K562 (cell line): ENCODE measurements at regions not wholly inside any gene's neighbourhood (a gene's known extent, or its start where the extent isn't known, plus 50 kb on each side); places are given as distances from the start of the nearest gene placed in this dataset.

Source experiments
- ATAC-seq: fragments of 200-7000 bp; cut with Tn5 transposase; 3 replicates; pipeline ENCODE4 v1.9.1; 2020; ENCODE audit warnings: moderate library complexity
- BruUV-seq: library from RNA; stranded (reverse); fragments of 400-500 nt; replicated peaks from 2 replicates; lab custom pipeline; 2021; lab: Mats Ljungman, UMichigan
- CTCF ChIA-PET: fragments of 300-600 bp; formaldehyde crosslinking; extraction: SDS; loops from one replicate; lab custom pipeline; 2021; ENCODE audit warnings: low intra/inter-chr PET ratio; lab: Yijun Ruan, JAX
- POLR2A ChIA-PET: fragments of 300-600, 350-650 bp; sonication (Branson Sonifier 250); formaldehyde crosslinking; extraction: SDS; loops from one replicate; lab custom pipeline; 2021; ENCODE audit warnings: antibody characterized with exemption, inconsistent platforms; lab: Yijun Ruan, JAX
- DNase-seq, 4 experiments: peaks; one replicate each; pipeline versions ENCODE4 v3.0.0 to v3.0.0-alpha.2; 2011 to 2018; ENCODE audit warnings: low spot score in 3 of 4, mixed read lengths in 3 of 4; ENCODE audit errors: extremely low read depth in 1 of 4
- FAIRE-seq: peaks from 2 replicates; lab custom pipeline; 2011; peaks lifted over from hg19 to GRCh38; lab: Jason Lieb, UNC
- H2AFZ ChIP-seq: 2 replicates; pipeline ENCODE4 v1.6.0; 2011; ENCODE audit warnings: low read depth, low read length, control low read depth, inconsistent platforms
- H3K27ac ChIP-seq: fragments of 200-600 bp; 3 replicates; pipeline ENCODE4 v1.8.0; 2011; ENCODE audit warnings: low read depth, mild to moderate bottlenecking, control low read depth, inconsistent platforms, low read length, moderate library complexity, mixed read lengths; ENCODE audit errors: extremely low read depth
- H3K27me3 ChIP-seq, 2 experiments: fragments of 300-600 bp in 1 of 2; 2 replicates in 1 of 2; 3 replicates in 1 of 2; pipeline versions ENCODE4 v1.6.0 to v1.8.0; 2011; ENCODE audit warnings: inconsistent platforms in 2 of 2, low read length in 2 of 2, mild to moderate bottlenecking in 1 of 2, mixed read lengths in 1 of 2, moderate library complexity in 1 of 2; ENCODE audit not compliant: control insufficient read depth in 2 of 2, insufficient read depth in 2 of 2
- H3K36me3 ChIP-seq: fragments of 300-600 bp; 3 replicates; pipeline ENCODE4 v1.8.0; 2011; ENCODE audit warnings: mild to moderate bottlenecking, low read length, inconsistent platforms; ENCODE audit not compliant: control insufficient read depth, insufficient read depth
- H3K4me1 ChIP-seq, 2 experiments: fragments of 200-600 bp in 1 of 2; replicated peaks in 1 of 2; 2 replicates in 1 of 2; 3 replicates in 1 of 2; pipeline versions ENCODE4 v1.5.1 to v1.8.0; 2011; ENCODE audit warnings: inconsistent platforms in 2 of 2, low read length in 2 of 2, mild to moderate bottlenecking in 1 of 2, mixed read lengths in 1 of 2, moderate library complexity in 1 of 2; ENCODE audit not compliant: control insufficient read depth in 2 of 2, insufficient read depth in 2 of 2
- H3K4me2 ChIP-seq: 2 replicates; pipeline ENCODE4 v1.6.1; 2011; ENCODE audit warnings: low read length, control low read depth, inconsistent platforms, mixed read lengths; ENCODE audit not compliant: insufficient read depth
- H3K4me3 ChIP-seq: fragments of 200-600 bp; sonication (generic), shearing (Covaris generic); 2 replicates; pipeline ENCODE4 v1.5.1; 2016; ENCODE audit warnings: control low read depth, inconsistent platforms
- H3K79me2 ChIP-seq: fragments of 200-600 bp; 3 replicates; pipeline ENCODE4 v1.8.0; 2011; ENCODE audit warnings: low read length, inconsistent platforms; ENCODE audit not compliant: control insufficient read depth, insufficient read depth
- H3K9ac ChIP-seq, 2 experiments: 2 replicates each; pipeline versions ENCODE4 v1.6.0 to v1.6.1; 2011; ENCODE audit warnings: low read depth in 2 of 2, low read length in 2 of 2, control low read depth in 1 of 2, inconsistent platforms in 1 of 2, mild to moderate bottlenecking in 1 of 2, mixed read lengths in 1 of 2; ENCODE audit not compliant: insufficient read depth in 1 of 2
- H3K9me1 ChIP-seq: one replicate; pipeline ENCODE4 v1.6.0; 2011; ENCODE audit warnings: inconsistent platforms, mild to moderate bottlenecking, low read length, moderate library complexity; ENCODE audit not compliant: control insufficient read depth, insufficient read depth
- H3K9me3 ChIP-seq: replicated peaks from 2 replicates; pipeline ENCODE4 v1.5.1; 2011; ENCODE audit warnings: low read depth, low read length, inconsistent platforms; ENCODE audit not compliant: control insufficient read depth, insufficient read depth
- H4K20me1 ChIP-seq: replicated peaks from 2 replicates; pipeline ENCODE4 v1.6.1; 2011; ENCODE audit warnings: low read length, inconsistent platforms, mixed read lengths; ENCODE audit not compliant: control insufficient read depth, insufficient read depth
- HDAC3 ChIP-seq: fragments of 450-650 bp; IDR thresholded peaks from 2 replicates; pipeline ENCODE4 v1.6.1; 2018; ENCODE audit warnings: borderline replicate concordance, mild to moderate bottlenecking, moderate library complexity; ENCODE audit not compliant: partially characterized antibody
- KLF10 ChIP-seq: fragments of 250-450 bp; sonication (Bioruptor Pico); IDR thresholded peaks from 2 replicates; pipeline ENCODE4 v1.6.1; 2021; ENCODE audit warnings: matching md5 sums
- MTA2 ChIP-seq: fragments of 450-650 bp; IDR thresholded peaks from 2 replicates; pipeline ENCODE4 v1.6.1; 2016; ENCODE audit warnings: low read depth
- NELFE ChIP-seq: IDR thresholded peaks from 2 replicates; pipeline ENCODE4 v1.6.1; 2011; ENCODE audit warnings: mild to moderate bottlenecking; ENCODE audit not compliant: insufficient read depth, insufficient read length
- RCOR1 ChIP-seq, 2 experiments: IDR thresholded peaks; 2 replicates each; pipeline ENCODE4 v1.6.1; 2012; ENCODE audit warnings: low read depth in 2 of 2, low read length in 2 of 2, borderline replicate concordance in 1 of 2, improper control_type of control experiment in 1 of 2
- SMAD1 ChIP-seq: fragments of 150-350 bp; IDR thresholded peaks from 2 replicates; pipeline ENCODE4 v1.6.1; 2014; ENCODE audit warnings: low read length, low read depth; ENCODE audit not compliant: partially characterized antibody
- TAL1 ChIP-seq: fragments of 450-650 bp; IDR thresholded peaks from 2 replicates; pipeline ENCODE4 v1.6.1; 2016; ENCODE audit warnings: mild to moderate bottlenecking
- TCF3 ChIP-seq: sonication (generic); formaldehyde crosslinking; IDR thresholded peaks from 2 replicates; pipeline ENCODE4 v1.4.0; 2020; ENCODE audit warnings: mild to moderate bottlenecking, missing genetic modification reagents
- WGBS: fragments of 100-300 bp; shearing (Covaris generic); methylation state at CpG from one replicate; pipeline ENCODE4 v1.1.6; 2016; ENCODE audit warnings: low coverage, mixed read lengths; ENCODE audit not compliant: insufficient coverage; ENCODE audit errors: missing lambda C conversion rate; 5-methylcytosine and 5-hydroxymethylcytosine counted together
- in situ Hi-C: fragments of 300-500 bp; cut with MboI; formaldehyde crosslinking; loops from 4 replicates; pipeline ENCODE4 v1.15.0; 2018; ENCODE audit warnings: inconsistent platforms, mixed read lengths
- intact Hi-C: fragments of 100-400 bp; cut with micrococcal nuclease; formaldehyde crosslinking; loops from 2 replicates; pipeline ENCODE4 v1.14.2; 2022

- H3K36me3 ChIP-seq: no peaks in the 10 kb centered on the region
- H4K20me1 ChIP-seq: peaks cover 4% of the 10 kb centered on the region; the same call in 1 of the 2 replicates
- FAIRE-seq: no peak
- WGBS: 0% methylated on average over 10 of the region's 10 CpGs
- no peaks in the 10 kb centered on the region for H3K9me3 ChIP-seq
- no peak for TF ChIP-seq TCF3 (CRISPR knock-in tag)
- TF ChIP-seq SMAD1: no peak
- no peak for TF ChIP-seq KLF10 (CRISPR knock-in tag)
- TF ChIP-seq, all 486 proteins: peak for 0
- ATAC-seq: no peak
- Histone ChIP-seq H3K4me1 (peaks cover 0 to 5% of the 10 kb centered on the region in 2 experiments; a peak in 2 of 5 replicates), H3K27ac (no peak overlapping the region), H2AFZ (no peak overlapping the region), H3K27me3 (peaks cover 15 to 67% of the 10 kb centered on the region in 2 experiments; a peak in 4 of 5 replicates), H3K4me2 (no peak overlapping the region), H3K9me1 (no peaks in the 10 kb centered on the region), H3K4me3 (no peak overlapping the region), H3K79me2 (no peaks in the 10 kb centered on the region), H3K9ac (no peak overlapping the region)
- intact Hi-C loops: no loop called here
- ChIA-PET POLR2A (interaction anchor here (0.6 kb wide), 2 partner anchors 210 to 409 kb away, joined by 3 read pairs; no protein-coding TSS in a partner anchor), CTCF (no interaction called here)
- BruUV-seq: no TSS peak
- in situ Hi-C loops: no loop called here
- no peak for DNase-seq
Observed at GRCh38 chr6:170132561-170132991, 158.3 kb downstream of the DLL1 start.

- Histone ChIP-seq H3K27ac (no peak overlapping the region), H3K9ac (no peak overlapping the region), H3K36me3 (no peaks in the 10 kb centered on the region), H3K4me3 (no peak overlapping the region), H3K27me3 (peaks cover 11 to 66% of the 10 kb centered on the region in 2 experiments; a peak in 4 of 5 replicates), H2AFZ (no peak overlapping the region), H4K20me1 (peaks cover 4% of the 10 kb centered on the region; the same call in 1 of the 2 replicates), H3K9me3 (no peaks in the 10 kb centered on the region), H3K4me1 (peaks cover 0 to 5% of the 10 kb centered on the region in 2 experiments; a peak in 2 of 5 replicates), H3K79me2 (no peaks in the 10 kb centered on the region), H3K4me2 (no peak overlapping the region)
- POLR2A ChIA-PET: interaction anchor here (0.6 kb wide), 1 partner anchor 408 kb away, joined by 3 read pairs; no protein-coding TSS in a partner anchor
- DNase-seq: no peak
- 0% methylated on average over 11 of the region's 11 CpGs for WGBS
- intact Hi-C loops: no loop called here
- TF ChIP-seq RCOR1 (IDR thresholded peaks at IDR 0.05; ENCODE audit: borderline replicate concordance in 1 of 2, low read depth in 2 of 2, low read length in 2 of 2): no peak
- no peak for TF ChIP-seq TAL1
- TF ChIP-seq HDAC3: no peak
- no peak for TF ChIP-seq NELFE
- no peak for TF ChIP-seq MTA2
- TF ChIP-seq, all 486 proteins: peak for 0
- no peaks in the 10 kb centered on the region for H3K9me1 ChIP-seq
- FAIRE-seq: no peak
- in situ Hi-C loops: no loop called here
- CTCF ChIA-PET: no interaction called here
- ATAC-seq: no peak
- no TSS peak for BruUV-seq
Observed at GRCh38 chr6:170132011-170132521, 158.8 kb downstream of the DLL1 start.
